ENCODE measurements at regions not wholly inside any gene's neighbourhood (a gene's known extent, or its start where the extent isn't known, plus 50 kb on each side); places are given as distances from the start of the nearest gene placed in this dataset.

DNA sequence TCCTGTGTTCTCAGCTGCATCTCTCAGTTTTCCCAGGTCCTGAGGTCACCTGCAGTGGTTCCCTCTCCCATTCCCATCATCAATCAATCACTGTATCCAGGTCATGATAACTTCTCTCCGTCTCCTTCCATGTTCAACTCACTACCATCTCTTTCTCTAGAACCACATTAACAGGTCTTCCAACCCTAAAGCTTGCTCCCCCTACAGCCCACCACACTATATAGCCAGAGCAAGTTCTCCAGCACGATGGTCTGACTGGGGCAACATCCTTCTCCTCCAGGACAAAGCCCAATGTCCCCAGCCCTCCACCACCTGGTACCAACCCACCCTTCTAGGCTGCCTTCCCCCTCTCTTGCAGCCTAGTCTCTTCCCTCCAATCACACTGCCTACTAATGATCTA, 241.6 kb downstream of the CDK5RAP2 start:
- Histone ChIP-seq H3K27me3 (ENCODE audit: control insufficient read depth, insufficient read depth, low read length) (no peaks in the 10 kb centered on the region), H3K27ac (ENCODE audit: low read depth, low read length) (no peak overlapping the region)
- WGBS (ENCODE audit: insufficient coverage), result 84% methylated on average over 2 of the region's 2 CpGs

DNA sequence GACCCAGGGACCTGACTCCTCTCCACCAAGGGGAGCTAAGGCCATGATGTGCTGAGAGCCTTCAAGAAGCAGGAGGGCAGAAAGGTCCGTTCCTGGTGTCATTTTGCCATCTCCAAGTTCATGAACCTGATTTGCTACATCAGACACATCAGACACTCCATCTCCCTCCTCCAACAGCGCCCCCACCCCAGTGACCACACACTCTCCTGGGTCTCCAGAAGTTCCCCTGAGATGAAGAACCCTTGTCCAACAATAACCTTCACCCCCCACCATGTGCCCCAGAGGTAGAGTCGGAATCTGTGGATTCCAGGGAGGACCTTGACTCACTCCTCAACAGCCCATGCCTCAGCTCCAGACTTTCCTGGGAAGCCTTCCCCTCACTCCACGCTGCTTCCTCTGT, 242.8 kb downstream of the CDK5RAP2 start:
- DNase-seq (ENCODE audit: low read depth in 4 of 6, low spot score in 6 of 6), result no peak
- no peak overlapping the region for H3K4me3 ChIP-seq (ENCODE audit: low read depth, low read length)
- H3K9me3 ChIP-seq (ENCODE audit: control insufficient read depth, insufficient read depth, low read length), result no peaks in the 10 kb centered on the region
- H3K4me1 ChIP-seq (ENCODE audit: control insufficient read depth, insufficient read depth, low read length), result no peaks in the 10 kb centered on the region
- 93% methylated on average over 3 of the region's 4 CpGs for WGBS (ENCODE audit: insufficient coverage)
- no peak overlapping the region for H3K27ac ChIP-seq (ENCODE audit: low read depth, low read length)
- H3K27me3 ChIP-seq (ENCODE audit: control insufficient read depth, insufficient read depth, low read length), result no peaks in the 10 kb centered on the region
- H3K36me3 ChIP-seq (ENCODE audit: control insufficient read depth, insufficient read depth, low read length), result no peaks in the 10 kb centered on the region

More for the DNA sequence above, 241.6 kb downstream of the CDK5RAP2 start:
- Histone ChIP-seq H3K4me3 (ENCODE audit: low read depth, low read length) (no peak overlapping the region), H3K9me3 (ENCODE audit: control insufficient read depth, insufficient read depth, low read length) (no peaks in the 10 kb centered on the region), H3K4me1 (ENCODE audit: control insufficient read depth, insufficient read depth, low read length) (no peaks in the 10 kb centered on the region), H3K36me3 (ENCODE audit: control insufficient read depth, insufficient read depth, low read length) (no peaks in the 10 kb centered on the region)
- DNase-seq (ENCODE audit: low read depth in 4 of 6, low spot score in 6 of 6), result no peak

DNA sequence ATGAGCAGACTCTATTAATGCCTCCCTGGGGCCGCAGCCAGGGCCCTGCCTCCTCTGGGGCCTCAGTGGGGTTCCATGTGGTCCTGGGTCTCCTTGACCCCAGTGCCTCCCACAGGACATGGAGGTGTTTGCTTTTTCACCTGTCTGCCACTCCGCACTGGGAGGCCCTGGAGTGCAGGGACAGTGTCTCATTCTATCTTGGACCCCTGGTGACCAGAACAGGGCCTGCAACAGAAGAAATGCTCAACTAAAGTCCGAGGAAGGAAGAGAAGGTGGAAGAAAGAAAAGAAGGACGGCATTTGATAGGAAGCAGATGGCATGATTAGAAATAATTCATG, 243.2 kb downstream of the CDK5RAP2 start:
- Histone ChIP-seq H3K4me3 (ENCODE audit: low read depth, low read length) (no peak overlapping the region), H3K27ac (ENCODE audit: low read depth, low read length) (no peak overlapping the region), H3K36me3 (ENCODE audit: control insufficient read depth, insufficient read depth, low read length) (no peaks in the 10 kb centered on the region), H3K27me3 (ENCODE audit: control insufficient read depth, insufficient read depth, low read length) (no peaks in the 10 kb centered on the region), H3K4me1 (ENCODE audit: control insufficient read depth, insufficient read depth, low read length) (no peaks in the 10 kb centered on the region), H3K9me3 (ENCODE audit: control insufficient read depth, insufficient read depth, low read length) (no peaks in the 10 kb centered on the region)
- WGBS (ENCODE audit: insufficient coverage), result 90% methylated on average over 4 of the region's 4 CpGs
- no peak for DNase-seq (ENCODE audit: low read depth in 4 of 6, low spot score in 6 of 6)

DNA sequence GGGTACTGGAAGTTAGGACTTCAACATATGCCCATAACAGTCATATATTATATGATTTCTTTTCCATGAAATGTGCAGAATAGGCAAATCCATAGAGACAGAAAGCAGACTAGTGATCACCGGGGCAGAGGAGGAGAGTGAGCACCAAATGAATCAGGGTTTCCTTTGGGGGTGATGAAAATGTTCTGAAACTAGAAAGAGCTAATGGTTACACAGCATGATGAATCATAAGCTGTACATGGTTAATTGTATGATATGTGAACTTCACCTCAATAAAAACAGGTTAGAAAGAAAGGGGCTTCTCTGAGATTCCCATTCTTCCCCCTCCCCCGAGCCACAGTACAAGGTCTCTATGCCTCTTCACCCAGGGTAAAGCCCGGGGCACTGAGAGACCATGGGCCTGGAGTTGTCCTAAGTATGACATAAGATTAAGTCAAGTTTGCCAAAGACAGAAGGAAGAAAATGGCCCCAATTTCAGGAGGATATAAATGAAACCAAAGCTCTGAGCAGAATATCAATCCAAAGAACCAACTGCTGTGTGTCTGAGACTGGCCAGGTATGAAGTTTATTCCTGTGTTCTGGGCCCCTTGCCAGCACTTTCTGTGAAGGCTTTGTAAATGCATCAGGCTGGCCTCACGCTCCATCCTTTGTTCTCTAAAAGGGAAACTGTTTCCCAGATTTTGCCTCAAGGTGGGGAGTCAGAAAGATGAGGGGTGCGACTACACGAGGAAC, 243.8 kb downstream of the CDK5RAP2 start:
- Histone ChIP-seq H3K4me1 (ENCODE audit: control insufficient read depth, insufficient read depth, low read length) (no peaks in the 10 kb centered on the region), H3K9me3 (ENCODE audit: control insufficient read depth, insufficient read depth, low read length) (no peaks in the 10 kb centered on the region), H3K27me3 (ENCODE audit: control insufficient read depth, insufficient read depth, low read length) (no peaks in the 10 kb centered on the region), H3K36me3 (ENCODE audit: control insufficient read depth, insufficient read depth, low read length) (no peaks in the 10 kb centered on the region), H3K27ac (ENCODE audit: low read depth, low read length) (no peak overlapping the region), H3K4me3 (ENCODE audit: low read depth, low read length) (no peak overlapping the region)
- 48% methylated on average over 3 of the region's 6 CpGs for WGBS (ENCODE audit: insufficient coverage)
- peak in 2 of 6 donors; percentile 11 to 31 for DNase-seq (ENCODE audit: low read depth in 4 of 6, low spot score in 6 of 6)

DNA sequence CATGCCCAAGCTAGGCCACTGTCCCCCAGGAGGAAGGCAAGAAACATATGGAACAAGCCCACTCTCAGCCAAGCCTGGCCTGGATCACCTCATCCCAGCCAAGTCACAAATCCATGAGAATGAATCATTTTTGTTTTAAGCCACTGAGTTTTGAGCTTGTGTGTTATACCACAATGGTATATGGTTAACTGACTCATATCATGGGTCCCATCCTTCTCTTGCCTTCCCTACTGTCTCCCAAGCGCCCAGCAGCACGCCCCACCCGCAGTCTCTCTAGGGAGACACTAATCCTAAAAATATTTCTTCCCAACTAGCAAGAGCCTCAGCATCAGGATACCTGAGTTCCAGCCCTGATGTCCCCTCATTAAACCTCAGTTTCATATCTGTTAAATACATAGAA, 248.1 kb downstream of the CDK5RAP2 start:
- H3K27ac ChIP-seq (ENCODE audit: low read depth, low read length), result no peak overlapping the region
- 100% methylated on average over 3 of the region's 3 CpGs for WGBS (ENCODE audit: insufficient coverage)
- H3K4me1 ChIP-seq (ENCODE audit: control insufficient read depth, insufficient read depth, low read length), result no peaks in the 10 kb centered on the region

DNA sequence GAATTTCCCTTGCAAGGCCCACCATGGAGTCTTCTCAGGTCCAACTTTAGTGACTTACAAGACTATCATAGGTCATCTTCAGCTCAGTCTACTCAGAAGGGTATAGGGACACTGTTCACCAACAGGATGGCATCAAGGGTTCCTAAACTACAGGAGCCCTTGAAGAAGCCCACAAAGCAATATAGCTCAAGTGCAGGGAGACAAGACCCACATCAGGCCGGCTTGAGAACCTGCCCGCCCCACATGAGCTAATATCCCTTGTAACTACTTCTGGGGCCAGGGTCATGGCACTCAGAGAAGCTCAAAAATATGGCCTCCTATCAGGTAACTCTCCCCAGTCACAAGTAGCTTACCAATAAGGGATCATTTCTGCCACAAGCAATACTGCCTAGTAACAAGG, 249.9 kb downstream of the CDK5RAP2 start:
- H3K27ac ChIP-seq (ENCODE audit: low read depth, low read length), result no peak overlapping the region
- H3K9me3 ChIP-seq (ENCODE audit: control insufficient read depth, insufficient read depth, low read length), result no peaks in the 10 kb centered on the region
- H3K27me3 ChIP-seq (ENCODE audit: control insufficient read depth, insufficient read depth, low read length), result no peaks in the 10 kb centered on the region
- H3K4me1 ChIP-seq (ENCODE audit: control insufficient read depth, insufficient read depth, low read length), result no peaks in the 10 kb centered on the region
- no peak overlapping the region for H3K4me3 ChIP-seq (ENCODE audit: low read depth, low read length)
- no peak for DNase-seq (ENCODE audit: low read depth in 4 of 6, low spot score in 6 of 6)
- WGBS (ENCODE audit: insufficient coverage), result 97% methylated on average over 2 of the region's 2 CpGs
- no peaks in the 10 kb centered on the region for H3K36me3 ChIP-seq (ENCODE audit: control insufficient read depth, insufficient read depth, low read length)

More for the DNA sequence above, 248.1 kb downstream of the CDK5RAP2 start:
- no peaks in the 10 kb centered on the region for H3K27me3 ChIP-seq (ENCODE audit: control insufficient read depth, insufficient read depth, low read length)
- DNase-seq (ENCODE audit: low read depth in 4 of 6, low spot score in 6 of 6), result no peak
- no peak overlapping the region for H3K4me3 ChIP-seq (ENCODE audit: low read depth, low read length)
- no peaks in the 10 kb centered on the region for H3K9me3 ChIP-seq (ENCODE audit: control insufficient read depth, insufficient read depth, low read length)
- H3K36me3 ChIP-seq (ENCODE audit: control insufficient read depth, insufficient read depth, low read length), result no peaks in the 10 kb centered on the region

DNA sequence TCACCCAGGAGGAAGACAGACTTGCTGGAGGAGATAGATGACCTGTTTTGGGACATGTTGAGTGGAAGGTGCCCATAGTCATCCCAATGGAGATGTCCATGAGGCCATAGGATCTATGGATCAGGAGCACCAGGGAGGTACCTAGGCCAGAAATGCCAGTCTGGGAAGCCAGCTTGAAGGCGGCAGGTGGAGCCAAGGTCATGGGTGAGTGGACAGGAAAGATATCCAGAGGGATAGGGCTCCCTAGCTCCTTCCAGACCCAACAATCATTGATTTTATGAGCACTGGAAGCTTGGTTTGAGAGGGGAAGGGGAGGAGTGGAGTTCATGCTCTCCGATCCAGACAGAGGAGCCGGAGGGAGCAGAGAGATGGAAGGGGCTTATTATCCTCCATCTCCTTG, 252.6 kb downstream of the CDK5RAP2 start:
- no peaks in the 10 kb centered on the region for H3K27me3 ChIP-seq (ENCODE audit: control insufficient read depth, insufficient read depth, low read length)
- no peaks in the 10 kb centered on the region for H3K9me3 ChIP-seq (ENCODE audit: control insufficient read depth, insufficient read depth, low read length)
- H3K4me3 ChIP-seq (ENCODE audit: low read depth, low read length), result no peak overlapping the region
- 100% methylated on average over 1 of the region's 3 CpGs for WGBS (ENCODE audit: insufficient coverage)
- no peak overlapping the region for H3K27ac ChIP-seq (ENCODE audit: low read depth, low read length)
- no peaks in the 10 kb centered on the region for H3K36me3 ChIP-seq (ENCODE audit: control insufficient read depth, insufficient read depth, low read length)
- no peak for DNase-seq (ENCODE audit: low read depth in 4 of 6, low spot score in 6 of 6)
- no peaks in the 10 kb centered on the region for H3K4me1 ChIP-seq (ENCODE audit: control insufficient read depth, insufficient read depth, low read length)

DNA sequence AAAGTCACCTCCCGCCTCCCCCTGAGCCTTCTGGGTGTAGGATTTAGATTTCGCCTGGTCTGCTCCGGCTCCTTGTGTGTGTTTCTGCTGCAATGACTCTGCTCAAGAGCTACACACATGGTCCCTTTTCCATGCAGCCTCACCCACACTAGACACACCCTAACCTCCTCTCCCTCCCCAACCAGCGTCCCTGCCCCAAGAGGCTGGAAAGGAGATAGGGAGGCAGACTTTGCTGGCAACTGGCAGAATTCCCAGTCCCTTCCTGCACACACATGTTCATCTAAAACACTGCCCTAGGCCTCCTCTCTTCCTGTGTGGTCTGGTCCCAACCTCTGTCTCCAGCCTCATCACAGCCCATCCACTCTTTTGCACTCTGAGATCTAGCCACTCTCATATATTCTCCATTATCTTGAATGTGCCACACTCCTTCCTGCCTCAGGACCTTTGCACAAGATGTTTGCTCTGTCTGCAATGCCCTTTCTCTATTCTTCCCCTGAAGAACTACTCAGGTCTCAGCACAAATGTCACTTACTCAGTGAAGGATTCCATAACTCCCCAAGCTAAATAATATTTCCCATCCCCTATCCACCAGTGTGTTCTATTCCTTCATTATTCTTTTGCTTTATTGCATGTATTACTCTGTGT, 253.8 kb downstream of the CDK5RAP2 start:
- no peak for DNase-seq (ENCODE audit: low read depth in 4 of 6, low spot score in 6 of 6)
- WGBS (ENCODE audit: insufficient coverage), result 94% methylated on average over 2 of the region's 4 CpGs
- Histone ChIP-seq H3K4me1 (ENCODE audit: control insufficient read depth, insufficient read depth, low read length) (no peaks in the 10 kb centered on the region), H3K27ac (ENCODE audit: low read depth, low read length) (no peak overlapping the region), H3K9me3 (ENCODE audit: control insufficient read depth, insufficient read depth, low read length) (no peaks in the 10 kb centered on the region), H3K36me3 (ENCODE audit: control insufficient read depth, insufficient read depth, low read length) (no peaks in the 10 kb centered on the region), H3K27me3 (ENCODE audit: control insufficient read depth, insufficient read depth, low read length) (no peaks in the 10 kb centered on the region), H3K4me3 (ENCODE audit: low read depth, low read length) (no peak overlapping the region)

DNA sequence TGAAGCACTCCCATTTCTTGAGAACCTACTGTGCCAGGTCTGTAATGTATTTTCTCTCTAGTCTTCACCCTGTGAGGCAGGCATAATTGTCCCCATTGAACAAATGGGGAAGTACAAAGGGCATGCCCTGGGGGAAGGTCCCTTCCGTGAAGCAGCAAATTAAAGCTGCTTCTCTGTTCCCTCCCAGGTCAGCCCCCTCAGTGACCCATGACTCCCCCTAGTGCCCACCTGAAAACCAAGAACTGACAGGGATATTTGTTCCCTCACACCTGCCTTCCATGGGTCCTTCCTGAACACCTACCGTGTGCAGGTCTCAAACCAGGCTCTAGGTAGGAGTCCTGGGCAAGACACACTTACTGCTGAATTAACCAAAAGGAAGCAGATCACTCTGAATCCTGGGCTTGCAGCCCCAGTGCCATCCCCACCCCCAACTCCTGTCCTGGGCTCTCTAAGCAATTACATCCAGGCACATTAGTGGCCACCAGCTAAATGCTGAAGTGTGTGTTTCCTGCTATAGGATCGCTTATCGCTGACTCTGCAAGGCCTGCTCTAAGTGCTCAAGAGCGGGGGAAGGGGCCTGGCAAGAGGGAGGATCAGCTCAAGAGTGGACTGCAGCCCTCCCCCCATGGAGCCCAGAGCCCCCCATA, 254.8 kb downstream of the CDK5RAP2 start:
- Histone ChIP-seq H3K36me3 (ENCODE audit: control insufficient read depth, insufficient read depth, low read length) (no peaks in the 10 kb centered on the region), H3K27me3 (ENCODE audit: control insufficient read depth, insufficient read depth, low read length) (no peaks in the 10 kb centered on the region), H3K4me3 (ENCODE audit: low read depth, low read length) (no peak overlapping the region), H3K27ac (ENCODE audit: low read depth, low read length) (no peak overlapping the region), H3K9me3 (ENCODE audit: control insufficient read depth, insufficient read depth, low read length) (no peaks in the 10 kb centered on the region), H3K4me1 (ENCODE audit: control insufficient read depth, insufficient read depth, low read length) (no peaks in the 10 kb centered on the region)
- WGBS (ENCODE audit: insufficient coverage), result 45% methylated on average over 5 of the region's 5 CpGs
- DNase-seq (ENCODE audit: low read depth in 4 of 6, low spot score in 6 of 6), result peak in 1 of 6 donors; percentile 70

DNA sequence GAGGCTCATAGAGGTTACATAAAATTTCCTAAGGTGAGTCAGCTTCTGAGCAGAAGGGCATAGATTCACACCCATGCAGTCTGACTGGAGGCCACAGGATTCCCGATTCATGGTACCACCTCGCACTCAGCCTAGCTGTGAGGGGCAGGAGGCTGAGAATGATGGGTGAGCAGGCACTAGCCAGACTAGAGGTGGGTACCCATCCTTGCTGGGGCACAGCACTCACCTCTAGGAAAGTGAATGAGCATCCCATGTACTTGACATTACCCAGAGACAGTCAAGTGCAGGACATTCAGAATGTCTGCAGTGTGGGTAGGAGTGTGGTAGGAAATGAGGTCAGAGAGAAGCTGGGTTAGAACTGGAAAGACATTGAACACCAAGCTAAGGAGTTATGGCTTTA, 255.5 kb downstream of the CDK5RAP2 start:
- Histone ChIP-seq H3K4me3 (ENCODE audit: low read depth, low read length) (no peak overlapping the region), H3K36me3 (ENCODE audit: control insufficient read depth, insufficient read depth, low read length) (no peaks in the 10 kb centered on the region), H3K27me3 (ENCODE audit: control insufficient read depth, insufficient read depth, low read length) (no peaks in the 10 kb centered on the region), H3K4me1 (ENCODE audit: control insufficient read depth, insufficient read depth, low read length) (no peaks in the 10 kb centered on the region), H3K9me3 (ENCODE audit: control insufficient read depth, insufficient read depth, low read length) (no peaks in the 10 kb centered on the region), H3K27ac (ENCODE audit: low read depth, low read length) (no peak overlapping the region)
- no peak for DNase-seq (ENCODE audit: low read depth in 4 of 6, low spot score in 6 of 6)
- 90% methylated on average over 2 of the region's 2 CpGs for WGBS (ENCODE audit: insufficient coverage)

Data from spinal cord (tissue), 9 donors.